SU-DHL-6 (cell line): ENCODE measurements at regions not wholly inside any gene's neighbourhood (a gene's known extent, or its start where the extent isn't known, plus 50 kb on each side); places are given as distances from the start of the nearest gene placed in this dataset.

Experiments
- CTCF ChIP-seq: fragments of 200-600 bp; sonication (generic); IDR thresholded peaks from one replicate; pipeline ENCODE4 v1.5.1; 2017; ENCODE audit warnings: antibody characterized with exemption, mild to moderate bottlenecking, low read length, moderate library complexity; ENCODE audit not compliant: insufficient read depth, poor library complexity, severe bottlenecking
- EZH2phosphoT487 ChIP-seq: fragments of 200-600 bp; sonication (generic), shearing (Covaris generic); conservative IDR thresholded peaks from 2 replicates; pipeline ENCODE4 v1.6.1; 2018; ENCODE audit warnings: mild to moderate bottlenecking, antibody characterized with exemption, low read length, moderate library complexity, mixed read lengths

GRCh38 chr7:115642194-115642593 is 388.4 kb downstream of the TFEC start:
- TF ChIP-seq CTCF (no peak), EZH2phosphoT487 (no peak)
